Astrocyte of the spinal cord (primary cell): ENCODE measurements at regions not wholly inside any gene's neighbourhood (a gene's known extent, or its start where the extent isn't known, plus 50 kb on each side); places are given as distances from the start of the nearest gene placed in this dataset.

Source experiments
- DNase-seq: peaks from one replicate; pipeline ENCODE4 v3.0.0; 2011; ENCODE audit warnings: low read depth, low spot score
- H3K4me3 ChIP-seq: 2 replicates; pipeline ENCODE4 v1.5.1; 2011; ENCODE audit warnings: low read depth, mild to moderate bottlenecking, low read length, moderate library complexity
- CTCF ChIP-seq: IDR thresholded peaks from 2 replicates; pipeline ENCODE4 v1.5.1; 2012; ENCODE audit warnings: low read depth, mild to moderate bottlenecking, low read length, inconsistent platforms
- in situ Hi-C: cut with HindIII; loops from 2 replicates; pipeline ENCODE4 v1.10.0; 2017; ENCODE audit warnings: low sequenced_read_pairs

- H3K4me3 ChIP-seq = no peak overlapping the region
- in situ Hi-C loops = no loop called here
- DNase-seq = no peak
- TF ChIP-seq CTCF = no peak
Measured at GRCh38 chr6:101230866-101231265, 162.6 kb upstream of the GRIK2 start.

GRCh38 chr6:101231606-101232235, 161.8 kb upstream of the GRIK2 start:
- in situ Hi-C loops = no loop called here
- no peak for DNase-seq
- TF ChIP-seq CTCF = no peak
- H3K4me3 ChIP-seq = no peak overlapping the region

- no peak for TF ChIP-seq CTCF
- in situ Hi-C loops = no loop called here
- DNase-seq = no peak
- H3K4me3 ChIP-seq = no peak overlapping the region
Measured at GRCh38 chr6:101232961-101233360, 160.5 kb upstream of the GRIK2 start.

GRCh38 chr6:101236709-101237108, 156.8 kb upstream of the GRIK2 start:
- no peak for TF ChIP-seq CTCF
- H3K4me3 ChIP-seq = no peak overlapping the region
- no peak for DNase-seq
- in situ Hi-C loops = no loop called here

GRCh38 chr6:101241442-101241841, 152.1 kb upstream of the GRIK2 start:
- no peak overlapping the region for H3K4me3 ChIP-seq
- in situ Hi-C loops = no loop called here
- no peak for TF ChIP-seq CTCF
- DNase-seq = no peak

GRCh38 chr6:101249470-101249869, 144.0 kb upstream of the GRIK2 start:
- no peak for DNase-seq
- no peak overlapping the region for H3K4me3 ChIP-seq
- in situ Hi-C loops = no loop called here
- no peak for TF ChIP-seq CTCF

GRCh38 chr6:101257163-101257562, 136.3 kb upstream of the GRIK2 start:
- in situ Hi-C loops = no loop called here
- no peak for DNase-seq
- H3K4me3 ChIP-seq = no peak overlapping the region
- no peak for TF ChIP-seq CTCF
